ENCODE measurements at regions not wholly inside any gene's neighbourhood (a gene's known extent, or its start where the extent isn't known, plus 50 kb on each side); places are given as distances from the start of the nearest gene placed in this dataset.

GRCh38 chr10:21293518-21294356 is 231.7 kb downstream of the SKIDA1 start:
- ATAC-seq (no peak), DNase-seq (no peak)
- Mint-ChIP-seq H3K36me3 (no peaks in the 10 kb centered on the region), H3K4me1 (peaks cover 0 to 13% (median 4%) of the 10 kb centered on the region in 7 donors), H3K9me3 (no peaks in the 10 kb centered on the region), H3K4me3 (peak overlapping the region in 1 of 10 donors; percentile 60), H3K27me3 (peaks cover 13 to 40% (median 23%) of the 10 kb centered on the region in 5 donors), H3K27ac (no peak overlapping the region)
- no peaks in the 10 kb centered on the region for H3K9me3 ChIP-seq (ENCODE audit: control insufficient read depth in 2 of 3, low read length in 3 of 3)
- intact Hi-C loops (cut with micrococcal nuclease) = no loop called here
- H3K36me3 ChIP-seq (ENCODE audit: control insufficient read depth in 2 of 3, insufficient read depth in 3 of 3, low read length in 3 of 3) = no peaks in the 10 kb centered on the region
- no peak overlapping the region for H3K27ac ChIP-seq (ENCODE audit: low read depth, low read length)
- H3K27me3 ChIP-seq (ENCODE audit: control insufficient read depth in 2 of 2, insufficient read depth in 2 of 2, low read length in 2 of 2) = no peaks in the 10 kb centered on the region
- CTCF ChIA-PET = no interaction called here
- H3K4me1 ChIP-seq (ENCODE audit: control insufficient read depth in 2 of 2, insufficient read depth in 2 of 2, low read length in 2 of 2) = no peaks in the 10 kb centered on the region
- H3K4me3 ChIP-seq (ENCODE audit: low read length) = no peak overlapping the region
- POLR2A ChIA-PET = no interaction called here

- no peaks in the 10 kb centered on the region for H3K27me3 ChIP-seq (ENCODE audit: control insufficient read depth in 2 of 2, insufficient read depth in 2 of 2, low read length in 2 of 2)
- no peak overlapping the region for H3K27ac ChIP-seq (ENCODE audit: low read depth, low read length)
- ChIA-PET POLR2A (no interaction called here), CTCF (no interaction called here)
- intact Hi-C loops (cut with micrococcal nuclease) = no loop called here
- Mint-ChIP-seq H3K4me3 (peak overlapping the region in 5 of 10 donors; percentile 23 to 60 (median 45)), H3K36me3 (no peaks in the 10 kb centered on the region), H3K27me3 (peaks cover 13 to 37% (median 20%) of the 10 kb centered on the region in 5 donors), H3K27ac (peak overlapping the region in 1 of 9 donors; percentile 16), H3K4me1 (peaks cover 0 to 13% (median 4%) of the 10 kb centered on the region in 7 donors), H3K9me3 (no peaks in the 10 kb centered on the region)
- no peak overlapping the region for H3K4me3 ChIP-seq (ENCODE audit: low read length)
- ATAC-seq (no peak), DNase-seq (no peak)
- no peaks in the 10 kb centered on the region for H3K4me1 ChIP-seq (ENCODE audit: control insufficient read depth in 2 of 2, insufficient read depth in 2 of 2, low read length in 2 of 2)
- H3K9me3 ChIP-seq (ENCODE audit: control insufficient read depth in 2 of 3, low read length in 3 of 3) = no peaks in the 10 kb centered on the region
- no peaks in the 10 kb centered on the region for H3K36me3 ChIP-seq (ENCODE audit: control insufficient read depth in 2 of 3, insufficient read depth in 3 of 3, low read length in 3 of 3)
Observed at GRCh38 chr10:21292763-21293517, 232.5 kb downstream of the SKIDA1 start.

GRCh38 chr10:21290499-21291160 is 234.9 kb downstream of the SKIDA1 start:
- POLR2A ChIA-PET = no interaction called here
- H3K27me3 Mint-ChIP-seq = peaks cover 12 to 30% (median 23%) of the 10 kb centered on the region in 5 donors
- H3K36me3 ChIP-seq (ENCODE audit: control insufficient read depth in 2 of 3, insufficient read depth in 3 of 3, low read length in 3 of 3) = no peaks in the 10 kb centered on the region
- H3K27me3 ChIP-seq (ENCODE audit: control insufficient read depth in 2 of 2, insufficient read depth in 2 of 2, low read length in 2 of 2) = no peaks in the 10 kb centered on the region
- no peak overlapping the region for H3K4me3 ChIP-seq (ENCODE audit: low read length)
- CTCF ChIA-PET = no interaction called here
- intact Hi-C loops (cut with micrococcal nuclease) = no loop called here
- H3K4me1 ChIP-seq (ENCODE audit: control insufficient read depth in 2 of 2, insufficient read depth in 2 of 2, low read length in 2 of 2) = no peaks in the 10 kb centered on the region
- H3K4me3 Mint-ChIP-seq = no peak overlapping the region
- ATAC-seq (no peak), DNase-seq (no peak)
- peaks cover 0 to 13% (median 4%) of the 10 kb centered on the region in 7 donors for H3K4me1 Mint-ChIP-seq
- no peaks in the 10 kb centered on the region for H3K36me3 Mint-ChIP-seq
- no peak overlapping the region for H3K27ac ChIP-seq (ENCODE audit: low read depth, low read length)
- no peak overlapping the region for H3K27ac Mint-ChIP-seq
- no peaks in the 10 kb centered on the region for H3K9me3 ChIP-seq (ENCODE audit: control insufficient read depth in 2 of 3, low read length in 3 of 3)
- no peaks in the 10 kb centered on the region for H3K9me3 Mint-ChIP-seq

- Histone ChIP-seq H3K4me3 (ENCODE audit: low read length) (no peak overlapping the region), H3K27me3 (ENCODE audit: control insufficient read depth in 2 of 2, insufficient read depth in 2 of 2, low read length in 2 of 2) (no peaks in the 10 kb centered on the region), H3K27ac (ENCODE audit: low read depth, low read length) (no peak overlapping the region), H3K4me1 (ENCODE audit: control insufficient read depth in 2 of 2, insufficient read depth in 2 of 2, low read length in 2 of 2) (no peaks in the 10 kb centered on the region), H3K9me3 (ENCODE audit: control insufficient read depth in 2 of 3, low read length in 3 of 3) (no peaks in the 10 kb centered on the region), H3K36me3 (ENCODE audit: control insufficient read depth in 2 of 3, insufficient read depth in 3 of 3, low read length in 3 of 3) (no peaks in the 10 kb centered on the region)
- CTCF ChIA-PET = no interaction called here
- DNase-seq (no peak), ATAC-seq (no peak)
- peaks cover 8 to 26% (median 23%) of the 10 kb centered on the region in 5 donors for H3K27me3 Mint-ChIP-seq
- H3K27ac Mint-ChIP-seq = no peak overlapping the region
- H3K4me1 Mint-ChIP-seq = peaks cover 0 to 13% (median 4%) of the 10 kb centered on the region in 7 donors
- H3K36me3 Mint-ChIP-seq = no peaks in the 10 kb centered on the region
- H3K4me3 Mint-ChIP-seq = no peak overlapping the region
- intact Hi-C loops (cut with micrococcal nuclease) = no loop called here
- POLR2A ChIA-PET = no interaction called here
- no peaks in the 10 kb centered on the region for H3K9me3 Mint-ChIP-seq
Observed at GRCh38 chr10:21289961-21290360, 235.5 kb downstream of the SKIDA1 start.

- Histone ChIP-seq H3K27ac (ENCODE audit: low read depth, low read length) (no peak overlapping the region), H3K9me3 (ENCODE audit: control insufficient read depth in 2 of 3, low read length in 3 of 3) (no peaks in the 10 kb centered on the region), H3K4me1 (ENCODE audit: control insufficient read depth in 2 of 2, insufficient read depth in 2 of 2, low read length in 2 of 2) (no peaks in the 10 kb centered on the region), H3K4me3 (ENCODE audit: low read length) (no peak overlapping the region), H3K36me3 (ENCODE audit: control insufficient read depth in 2 of 3, insufficient read depth in 3 of 3, low read length in 3 of 3) (no peaks in the 10 kb centered on the region), H3K27me3 (ENCODE audit: control insufficient read depth in 2 of 2, insufficient read depth in 2 of 2, low read length in 2 of 2) (no peaks in the 10 kb centered on the region)
- CTCF ChIA-PET = no interaction called here
- H3K27ac Mint-ChIP-seq = no peak overlapping the region
- H3K4me3 Mint-ChIP-seq = no peak overlapping the region
- intact Hi-C loops (cut with micrococcal nuclease) = no loop called here
- no peaks in the 10 kb centered on the region for H3K9me3 Mint-ChIP-seq
- peaks cover 0 to 13% (median 4%) of the 10 kb centered on the region in 7 donors for H3K4me1 Mint-ChIP-seq
- POLR2A ChIA-PET = no interaction called here
- ATAC-seq (no peak), DNase-seq (no peak)
- no peaks in the 10 kb centered on the region for H3K36me3 Mint-ChIP-seq
- H3K27me3 Mint-ChIP-seq = peaks cover 10 to 24% (median 22%) of the 10 kb centered on the region in 5 donors
Observed at GRCh38 chr10:21289271-21289670, 236.2 kb downstream of the SKIDA1 start.

- H3K4me1 Mint-ChIP-seq = peaks cover 0 to 2% (median 0%) of the 10 kb centered on the region in 7 donors
- Histone ChIP-seq H3K27me3 (ENCODE audit: control insufficient read depth in 2 of 2, insufficient read depth in 2 of 2, low read length in 2 of 2) (no peaks in the 10 kb centered on the region), H3K4me3 (ENCODE audit: low read length) (no peak overlapping the region), H3K4me1 (ENCODE audit: control insufficient read depth in 2 of 2, insufficient read depth in 2 of 2, low read length in 2 of 2) (no peaks in the 10 kb centered on the region), H3K36me3 (ENCODE audit: control insufficient read depth in 2 of 3, insufficient read depth in 3 of 3, low read length in 3 of 3) (no peaks in the 10 kb centered on the region), H3K27ac (ENCODE audit: low read depth, low read length) (no peak overlapping the region), H3K9me3 (ENCODE audit: control insufficient read depth in 2 of 3, low read length in 3 of 3) (no peaks in the 10 kb centered on the region)
- H3K27me3 Mint-ChIP-seq = peaks cover 0 to 22% (median 7%) of the 10 kb centered on the region in 5 donors
- ChIA-PET CTCF (no interaction called here), POLR2A (no interaction called here)
- no peaks in the 10 kb centered on the region for H3K36me3 Mint-ChIP-seq
- ATAC-seq (no peak), DNase-seq (no peak)
- intact Hi-C loops (cut with micrococcal nuclease) = no loop called here
- no peak overlapping the region for H3K4me3 Mint-ChIP-seq
- H3K9me3 Mint-ChIP-seq = no peaks in the 10 kb centered on the region
- H3K27ac Mint-ChIP-seq = no peak overlapping the region
Observed at GRCh38 chr10:21285742-21286331, 239.6 kb downstream of the SKIDA1 start.
